ENCODE measurements at regions not wholly inside any gene's neighbourhood (a gene's known extent, or its start where the extent isn't known, plus 50 kb on each side); places are given as distances from the start of the nearest gene placed in this dataset.
"Not testable (repeated sequence)": the region's sequence is repeated elsewhere in the genome, so short reads cannot be mapped to it uniquely, and the experiment has no call there.

GRCh38 chr10:8688881-8689280, 634.4 kb downstream of the GATA3 start:
- DNase-seq (ENCODE audit: low read depth in 2 of 2), result no peak

- no peak for DNase-seq (ENCODE audit: low read depth in 2 of 2)
These were observed 637.1 kb downstream of the GATA3 start for GRCh38 chr10:8691498-8692017.

- not testable (repeated sequence) for DNase-seq (ENCODE audit: low read depth in 2 of 2)
These were observed 639.1 kb downstream of the GATA3 start for GRCh38 chr10:8693635-8694034.

- DNase-seq (ENCODE audit: low read depth in 2 of 2), result no peak
These were observed 642.3 kb downstream of the GATA3 start for GRCh38 chr10:8696746-8697145.

- no peak for DNase-seq (ENCODE audit: low read depth in 2 of 2)
These were observed 646.2 kb downstream of the GATA3 start for GRCh38 chr10:8700689-8701088.

GRCh38 chr10:8702181-8702580, 647.7 kb downstream of the GATA3 start:
- no peak for DNase-seq (ENCODE audit: low read depth in 2 of 2)

GRCh38 chr10:8705415-8705814, 650.9 kb downstream of the GATA3 start:
- no peak for DNase-seq (ENCODE audit: low read depth in 2 of 2)

- no peak for DNase-seq (ENCODE audit: low read depth in 2 of 2)
These were observed 658.2 kb downstream of the GATA3 start for GRCh38 chr10:8712656-8713055.

- DNase-seq (ENCODE audit: low read depth in 2 of 2), result no peak
These were observed 665.5 kb downstream of the GATA3 start for GRCh38 chr10:8719971-8720370.

- DNase-seq (ENCODE audit: low read depth in 2 of 2), result no peak
These were observed 667.2 kb downstream of the GATA3 start for GRCh38 chr10:8721650-8722049.

- no peak for DNase-seq (ENCODE audit: low read depth in 2 of 2)
These were observed 668.3 kb downstream of the GATA3 start for GRCh38 chr10:8722835-8723234.

GRCh38 chr10:8725343-8725742, 670.9 kb downstream of the GATA3 start:
- DNase-seq (ENCODE audit: low read depth in 2 of 2), result no peak

GRCh38 chr10:8726084-8726778, 671.7 kb downstream of the GATA3 start:
- no peak for DNase-seq (ENCODE audit: low read depth in 2 of 2)

GRCh38 chr10:8726779-8727084, 672.2 kb downstream of the GATA3 start:
- no peak for DNase-seq (ENCODE audit: low read depth in 2 of 2)

- no peak for DNase-seq (ENCODE audit: low read depth in 2 of 2)
These were observed 676.9 kb downstream of the GATA3 start for GRCh38 chr10:8731121-8732095.

GRCh38 chr10:8738987-8739386, 684.5 kb downstream of the GATA3 start:
- DNase-seq (ENCODE audit: low read depth in 2 of 2), result no peak

GRCh38 chr10:8752146-8752843, 697.8 kb downstream of the GATA3 start:
- no peak for DNase-seq (ENCODE audit: low read depth in 2 of 2)

- DNase-seq (ENCODE audit: low read depth in 2 of 2), result no peak
These were observed 703.5 kb downstream of the GATA3 start for GRCh38 chr10:8758029-8758428.

- no peak for DNase-seq (ENCODE audit: low read depth in 2 of 2)
These were observed 712.4 kb downstream of the GATA3 start for GRCh38 chr10:8766899-8767298.

- no peak for DNase-seq (ENCODE audit: low read depth in 2 of 2)
These were observed 713.1 kb downstream of the GATA3 start for GRCh38 chr10:8767591-8767990.

GRCh38 chr10:8768341-8768740, 713.9 kb downstream of the GATA3 start:
- DNase-seq (ENCODE audit: low read depth in 2 of 2), result no peak

- DNase-seq (ENCODE audit: low read depth in 2 of 2), result no peak
These were observed 714.4 kb downstream of the GATA3 start for GRCh38 chr10:8768852-8769251.

Measured in stimulated activated CD4-positive, alpha-beta T cell treated with anti-CD3 and anti-CD28 coated beads, Interleukin-12 subunit alpha, Interleukin-12 subunit beta, amount 100 ng/mL, for 24 hours (primary cell).